SK-N-SH (cell line): ENCODE measurements at regions not wholly inside any gene's neighbourhood (a gene's known extent, or its start where the extent isn't known, plus 50 kb on each side); places are given as distances from the start of the nearest gene placed in this dataset.

Source experiments
- CTCF ChIA-PET: fragments of 300-600, 350-600 bp; formaldehyde crosslinking; extraction: SDS; loops from one replicate; lab custom pipeline; 2021; lab: Yijun Ruan, JAX
- POLR2A ChIA-PET: fragments of 350-600 bp; sonication (Branson Sonifier 250); formaldehyde crosslinking; extraction: SDS; loops from one replicate; lab custom pipeline; 2020; ENCODE audit warnings: antibody characterized with exemption, inconsistent platforms; lab: Yijun Ruan, JAX
- DNase-seq: peaks from one replicate; pipeline ENCODE4 v3.0.0; 2012
- H2AFZ ChIP-seq: fragments of 200-600 bp; sonication (generic); 2 replicates; pipeline ENCODE4 v1.8.1; 2016; ENCODE audit warnings: antibody characterized with exemption, mild to moderate bottlenecking, low read depth
- H3F3A ChIP-seq: fragments of 200-600 bp; sonication (generic); replicated peaks from 2 replicates; pipeline ENCODE3; 2016; ENCODE audit warnings: antibody characterized with exemption, mild to moderate bottlenecking; ENCODE audit not compliant: insufficient read depth
- H3K27ac ChIP-seq, 2 experiments: fragments of 200-500 bp in 1 of 2; fragments of 200-600 bp in 1 of 2; sonication (Bioruptor generic) in 1 of 2; sonication (generic), shearing (Covaris generic) in 1 of 2; 2 replicates each; pipeline versions ENCODE4 v1.5.1 to v1.6.1; 2014 to 2016; ENCODE audit warnings: low read depth in 2 of 2, inconsistent platforms in 1 of 2, low read length in 1 of 2, mild to moderate bottlenecking in 1 of 2, mixed read lengths in 1 of 2
- H3K27me3 ChIP-seq: fragments of 200-600 bp; sonication (generic), shearing (Covaris generic); 2 replicates; pipeline ENCODE4 v1.6.1; 2016; ENCODE audit warnings: mixed run types; ENCODE audit not compliant: insufficient read depth
- H3K36me3 ChIP-seq, 2 experiments: fragments of 200-500 bp in 1 of 2; fragments of 200-600 bp in 1 of 2; sonication (Bioruptor generic) in 1 of 2; sonication (generic) in 1 of 2; replicated peaks in 1 of 2; 2 replicates each; pipeline versions ENCODE3 to v1.5.1; 2014 to 2016; ENCODE audit warnings: low read length in 1 of 2, mild to moderate bottlenecking in 1 of 2; ENCODE audit not compliant: insufficient read depth in 2 of 2, control insufficient read depth in 1 of 2
- H3K4me1 ChIP-seq, 2 experiments: fragments of 200-500 bp in 1 of 2; fragments of 200-600 bp in 1 of 2; sonication (Bioruptor generic) in 1 of 2; sonication (generic), shearing (Covaris generic) in 1 of 2; 2 replicates each; pipeline versions ENCODE4 v1.5.1 to v1.6.1; 2014 to 2016; ENCODE audit warnings: low read depth in 1 of 2, low read length in 1 of 2, mixed run types in 1 of 2; ENCODE audit not compliant: insufficient read depth in 2 of 2, control insufficient read depth in 1 of 2
- H3K4me2 ChIP-seq: fragments of 200-600 bp; sonication (generic), shearing (Covaris generic); 2 replicates; pipeline ENCODE4 v1.6.1; 2017; ENCODE audit warnings: mixed run types
- H3K4me3 ChIP-seq, 2 experiments: fragments of 200-500 bp in 1 of 2; fragments of 200-600 bp in 1 of 2; sonication (Bioruptor generic) in 1 of 2; sonication (generic), shearing (Covaris generic) in 1 of 2; 2 replicates each; pipeline versions ENCODE4 v1.5.1 to v1.8.1; 2014 to 2016; ENCODE audit warnings: low read depth in 2 of 2, inconsistent platforms in 1 of 2, low read length in 1 of 2, mild to moderate bottlenecking in 1 of 2, mixed read lengths in 1 of 2, moderate library complexity in 1 of 2
- H3K79me2 ChIP-seq: fragments of 200-600 bp; sonication (generic); 2 replicates; pipeline ENCODE4 v1.8.1; 2017; ENCODE audit warnings: mild to moderate bottlenecking; ENCODE audit not compliant: insufficient read depth
- H3K9ac ChIP-seq: fragments of 200-600 bp; sonication (generic); 2 replicates; pipeline ENCODE4 v1.6.1; 2017; ENCODE audit warnings: mixed run types
- H3K9me2 ChIP-seq: fragments of 200-600 bp; sonication (generic); 2 replicates; pipeline ENCODE4 v1.6.1; 2017; ENCODE audit warnings: mixed run types
- H3K9me3 ChIP-seq: fragments of 200-600 bp; sonication (generic); 2 replicates; pipeline ENCODE4 v1.6.1; 2017; ENCODE audit warnings: mixed run types, mild to moderate bottlenecking, moderate library complexity
- H4K20me1 ChIP-seq: fragments of 200-600 bp; sonication (generic); 2 replicates; pipeline ENCODE4 v1.6.1; 2017; ENCODE audit warnings: mild to moderate bottlenecking, mixed run types; ENCODE audit not compliant: insufficient read depth
- CTCF ChIP-seq: fragments of 200-600 bp; sonication (generic); IDR thresholded peaks from 2 replicates; pipeline ENCODE4 v1.6.1; 2017; ENCODE audit warnings: antibody characterized with exemption, mild to moderate bottlenecking, moderate library complexity
- ELF1 ChIP-seq: IDR thresholded peaks from 2 replicates; pipeline ENCODE4 v1.4.0; 2012
- EP300 ChIP-seq, 2 experiments: IDR thresholded peaks; 2 replicates each; pipeline versions ENCODE4 v1.4.0 to v1.6.1; 2012; ENCODE audit warnings: borderline replicate concordance in 1 of 2, low read depth in 1 of 2, low read length in 1 of 2
- EZH2phosphoT487 ChIP-seq: fragments of 200-600 bp; sonication (generic); IDR thresholded peaks from 2 replicates; pipeline ENCODE4 v1.6.1; 2017; ENCODE audit warnings: low read depth, mixed run types, mild to moderate bottlenecking, antibody characterized with exemption, moderate library complexity, borderline replicate concordance
- FOSL2 ChIP-seq: IDR thresholded peaks from 2 replicates; pipeline ENCODE4 v1.4.0; 2012; ENCODE audit warnings: low read depth, mild to moderate bottlenecking, moderate library complexity, borderline replicate concordance
- MEF2A ChIP-seq: IDR thresholded peaks from 2 replicates; pipeline ENCODE4 v1.4.0; 2012; ENCODE audit warnings: low read depth, borderline replicate concordance
- POLR2AphosphoS5 ChIP-seq: IDR thresholded peaks from 2 replicates; pipeline ENCODE4 v1.6.1; 2012; ENCODE audit warnings: low read depth, low read length
- RCOR1 ChIP-seq: fragments of 150-350 bp; IDR thresholded peaks from 2 replicates; pipeline ENCODE4 v1.6.1; 2017; ENCODE audit warnings: antibody characterized with exemption, low read length
- RFX5 ChIP-seq: IDR thresholded peaks from 2 replicates; pipeline ENCODE4 v1.6.1; 2012; ENCODE audit warnings: mild to moderate bottlenecking, improper control_type of control experiment, low read length
- SMC3 ChIP-seq: IDR thresholded peaks from 2 replicates; pipeline ENCODE4 v1.6.1; 2012; ENCODE audit warnings: low read depth, low read length, improper control_type of control experiment
- USF1 ChIP-seq: IDR thresholded peaks from 2 replicates; pipeline ENCODE4 v1.4.0; 2012; ENCODE audit warnings: low read depth, borderline replicate concordance
- YY1 ChIP-seq: IDR thresholded peaks from 2 replicates; pipeline ENCODE4 v1.4.0; 2012; ENCODE audit warnings: low read depth, mild to moderate bottlenecking
- WGBS: methylation state at CpG from one replicate; pipeline ENCODE4 v1.1.6; 2017; ENCODE audit warnings: low lambda C conversion rate; 5-methylcytosine and 5-hydroxymethylcytosine counted together
- TF ChIP-seq, protein P1 (sequence below): IDR thresholded peaks from 2 replicates; pipeline ENCODE4; 2012

GRCh38 chr4:4941751-4942150 lies 77.5 kb downstream of the CYTL1 start (continued):
- no peak for TF ChIP-seq SMC3
- no peak for TF ChIP-seq MEF2A
- TF ChIP-seq EP300 (IDR thresholded peaks at IDR 0.05; ENCODE audit: borderline replicate concordance in 1 of 2, low read depth in 1 of 2, low read length in 1 of 2): no peak
- no peak for TF ChIP-seq POLR2AphosphoS5
- TF ChIP-seq FOSL2: no peak
- no peak for TF ChIP-seq ELF1
- TF ChIP-seq, protein P1, sequence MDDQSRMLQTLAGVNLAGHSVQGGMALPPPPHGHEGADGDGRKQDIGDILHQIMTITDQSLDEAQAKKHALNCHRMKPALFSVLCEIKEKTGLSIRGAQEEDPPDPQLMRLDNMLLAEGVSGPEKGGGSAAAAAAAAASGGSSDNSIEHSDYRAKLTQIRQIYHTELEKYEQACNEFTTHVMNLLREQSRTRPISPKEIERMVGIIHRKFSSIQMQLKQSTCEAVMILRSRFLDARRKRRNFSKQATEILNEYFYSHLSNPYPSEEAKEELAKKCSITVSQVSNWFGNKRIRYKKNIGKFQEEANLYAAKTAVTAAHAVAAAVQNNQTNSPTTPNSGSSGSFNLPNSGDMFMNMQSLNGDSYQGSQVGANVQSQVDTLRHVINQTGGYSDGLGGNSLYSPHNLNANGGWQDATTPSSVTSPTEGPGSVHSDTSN: no peak
- no peak for TF ChIP-seq USF1

DNA sequence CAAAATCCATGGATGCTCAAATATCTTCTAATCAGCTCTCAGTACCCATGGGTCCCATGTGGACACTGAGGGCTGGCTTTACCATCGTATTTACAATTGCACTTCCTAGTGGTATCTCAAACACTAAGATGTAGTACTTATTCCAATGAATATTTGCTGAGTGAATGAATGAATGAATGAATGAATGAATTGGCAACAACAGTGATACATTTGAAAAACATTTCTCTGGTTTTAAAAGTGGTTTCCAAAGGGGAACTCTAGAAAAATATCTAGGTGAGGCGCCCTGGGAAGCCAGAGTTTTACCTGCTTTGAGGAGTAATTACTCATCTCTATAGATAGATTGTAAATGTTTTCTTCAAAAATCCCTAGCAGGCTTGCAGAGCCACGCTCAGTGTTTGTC lies 76.6 kb downstream of the CYTL1 start:
- H2AFZ ChIP-seq: no peak overlapping the region
- no peaks in the 10 kb centered on the region for H3K79me2 ChIP-seq
- H3K4me2 ChIP-seq: no peak overlapping the region
- no peaks in the 10 kb centered on the region for H3F3A ChIP-seq
- H3K27ac ChIP-seq: no peak overlapping the region
- H3K36me3 ChIP-seq: no peaks in the 10 kb centered on the region
- H3K4me1 ChIP-seq: no peaks in the 10 kb centered on the region
- TF ChIP-seq, protein P1: no peak
- no peak for TF ChIP-seq POLR2AphosphoS5
- TF ChIP-seq YY1: no peak
- TF ChIP-seq ELF1: no peak
- no peak for TF ChIP-seq EZH2phosphoT487
- no peak for TF ChIP-seq RCOR1
- TF ChIP-seq RFX5: no peak
- no peak for TF ChIP-seq CTCF
- TF ChIP-seq, all 33 proteins: peak for 0
- no peaks in the 10 kb centered on the region for H3K9me2 ChIP-seq
- no peak overlapping the region for H3K4me3 ChIP-seq
- 18% methylated on average over 3 of the region's 3 CpGs for WGBS
- CTCF ChIA-PET: no interaction called here
- no peaks in the 10 kb centered on the region for H4K20me1 ChIP-seq
- no peak for DNase-seq
- H3K9ac ChIP-seq: no peak overlapping the region
- no peaks in the 10 kb centered on the region for H3K9me3 ChIP-seq
- POLR2A ChIA-PET: no interaction called here
- H3K27me3 ChIP-seq: no peaks in the 10 kb centered on the region; the same call in 1 of the 2 replicates
